GM19324 (cell line): ENCODE measurements at regions not wholly inside any gene's neighbourhood (a gene's known extent, or its start where the extent isn't known, plus 50 kb on each side); places are given as distances from the start of the nearest gene placed in this dataset.

Experiments
- ATAC-seq: cut with Tn5 transposase; IDR thresholded peaks from one replicate; pipeline ENCODE4 v1.9.1; 2021; ENCODE audit warnings: mild to moderate bottlenecking, moderate library complexity; ENCODE audit not compliant: unreplicated experiment, low FRiP score

DNA sequence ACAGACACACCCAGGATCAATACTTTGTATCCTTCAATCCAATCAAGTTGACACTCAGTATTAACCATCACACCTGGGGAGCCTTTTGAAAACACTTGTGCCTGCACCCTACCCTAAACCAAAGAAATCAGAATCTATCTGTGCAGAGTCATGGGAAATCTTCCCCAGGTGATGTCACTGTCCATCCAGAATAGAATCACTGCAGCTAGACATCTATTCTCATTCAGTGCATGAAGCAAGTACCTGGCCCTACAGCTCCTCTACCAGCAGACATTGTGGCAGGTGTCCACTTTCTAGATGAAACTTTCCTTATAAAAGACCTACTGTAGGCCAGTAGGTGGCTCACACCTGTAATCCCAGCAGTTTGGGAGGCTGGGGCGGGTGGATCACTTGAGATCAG is 262.4 kb upstream of the MARCKS start:
- no peak for ATAC-seq

GRCh38 chr6:113595911-113596376 is 261.2 kb upstream of the MARCKS start:
- no peak for ATAC-seq

DNA sequence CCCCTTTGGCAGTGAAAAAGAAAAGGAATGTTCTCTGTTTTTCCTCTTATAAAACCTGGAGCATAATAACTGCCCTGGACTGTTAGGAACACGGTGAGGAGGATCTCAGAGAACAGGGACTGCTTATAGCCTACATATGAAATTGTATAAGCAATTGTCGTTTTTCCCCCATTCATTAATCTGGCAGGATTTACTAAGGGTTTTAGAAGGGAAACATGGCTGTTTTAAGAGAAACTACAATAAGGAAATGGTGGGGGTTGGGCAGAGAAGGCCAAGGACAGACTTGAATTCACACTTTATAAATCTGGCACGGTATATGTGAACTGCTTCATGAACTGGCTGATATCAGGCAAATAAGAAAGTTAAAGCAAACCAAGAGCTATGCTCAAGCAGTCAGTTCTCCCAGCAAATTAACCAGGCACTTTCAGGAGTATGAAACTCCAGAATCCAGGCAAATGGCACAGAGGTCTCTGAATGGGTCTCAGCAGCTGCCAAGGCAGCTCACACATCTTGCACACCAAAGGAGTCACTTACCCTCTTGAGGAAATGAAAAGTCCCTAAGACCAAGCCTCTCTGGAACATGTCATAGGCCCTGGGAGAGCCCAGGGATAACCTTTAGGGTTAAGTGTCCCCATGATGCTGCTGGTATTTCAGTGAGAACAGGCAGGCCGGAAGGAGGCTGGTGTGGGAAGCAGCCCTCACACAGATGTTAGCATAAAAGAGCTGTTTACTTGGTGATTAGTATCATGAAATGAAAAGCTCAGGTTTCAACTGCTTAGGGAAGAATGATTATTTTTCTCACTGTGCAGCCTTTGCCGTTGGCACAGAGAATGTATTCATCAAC is 260.5 kb upstream of the MARCKS start:
- no peak for ATAC-seq

GRCh38 chr6:113597231-113597583 is 259.9 kb upstream of the MARCKS start:
- ATAC-seq: no peak

- ATAC-seq: no peak
These were observed 258.4 kb upstream of the MARCKS start for GRCh38 chr6:113598786-113599185.

- no peak for ATAC-seq
These were observed 257.7 kb upstream of the MARCKS start for GRCh38 chr6:113599444-113599843.

GRCh38 chr6:113600551-113601339 is 256.4 kb upstream of the MARCKS start:
- ATAC-seq: no peak

- ATAC-seq: no peak
These were observed 249.2 kb upstream of the MARCKS start for GRCh38 chr6:113607821-113608545.

DNA sequence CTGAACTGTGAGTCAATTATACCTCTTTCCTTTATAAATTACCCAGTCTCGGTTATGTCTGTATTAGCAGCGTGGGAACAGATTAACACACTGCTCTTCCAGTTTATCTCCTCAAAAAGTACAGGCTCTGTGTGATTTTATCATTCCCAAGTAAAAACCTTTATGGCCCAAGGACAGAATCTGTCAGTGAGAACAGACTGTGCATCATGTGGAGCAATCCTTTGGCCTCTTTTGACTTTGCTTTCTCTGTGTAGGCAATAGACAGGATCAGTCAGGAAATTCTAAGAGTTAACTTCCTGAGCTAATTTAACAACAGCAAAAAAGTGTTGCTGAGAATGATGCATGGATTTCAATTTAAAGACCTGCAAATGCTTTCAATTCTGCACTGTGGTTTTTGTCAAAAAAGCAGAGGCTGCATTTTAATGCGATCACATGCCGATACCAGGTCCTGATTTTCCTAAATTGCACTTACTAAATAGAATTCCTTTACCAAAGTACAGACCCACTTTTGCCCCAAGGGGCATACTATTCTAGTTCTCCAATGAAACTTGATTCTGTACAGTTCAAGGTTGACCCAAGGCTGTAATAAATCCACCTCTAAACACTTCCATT is 246.7 kb upstream of the MARCKS start:
- ATAC-seq: no peak

DNA sequence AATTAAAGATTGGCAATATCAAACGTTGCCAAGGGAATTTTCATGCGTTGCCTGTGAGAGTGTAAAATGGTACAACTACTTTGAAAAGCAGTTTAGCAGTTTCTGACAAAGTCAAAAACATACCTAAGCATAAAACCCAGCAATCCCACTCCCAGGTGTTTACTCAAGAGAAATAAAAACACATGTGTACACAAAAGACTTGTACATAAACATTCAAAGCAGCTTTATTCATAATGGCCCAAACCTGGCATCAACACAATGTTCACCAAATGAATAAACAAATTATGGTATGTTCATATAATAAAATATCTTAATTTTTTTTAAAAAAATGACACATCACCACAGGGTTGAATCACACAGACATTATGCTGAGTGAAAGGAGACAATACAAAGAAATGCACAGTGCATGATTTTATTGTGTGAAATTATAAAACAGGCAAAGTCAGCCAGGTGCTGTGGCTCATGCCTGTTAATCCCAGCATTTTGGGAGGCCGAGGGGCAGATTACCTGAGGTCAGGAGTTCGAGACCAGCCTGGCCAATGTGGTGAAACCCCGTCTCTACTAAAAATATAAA is 240.4 kb upstream of the MARCKS start:
- no peak for ATAC-seq

GRCh38 chr6:113619077-113619476 is 238.1 kb upstream of the MARCKS start:
- no peak for ATAC-seq

DNA sequence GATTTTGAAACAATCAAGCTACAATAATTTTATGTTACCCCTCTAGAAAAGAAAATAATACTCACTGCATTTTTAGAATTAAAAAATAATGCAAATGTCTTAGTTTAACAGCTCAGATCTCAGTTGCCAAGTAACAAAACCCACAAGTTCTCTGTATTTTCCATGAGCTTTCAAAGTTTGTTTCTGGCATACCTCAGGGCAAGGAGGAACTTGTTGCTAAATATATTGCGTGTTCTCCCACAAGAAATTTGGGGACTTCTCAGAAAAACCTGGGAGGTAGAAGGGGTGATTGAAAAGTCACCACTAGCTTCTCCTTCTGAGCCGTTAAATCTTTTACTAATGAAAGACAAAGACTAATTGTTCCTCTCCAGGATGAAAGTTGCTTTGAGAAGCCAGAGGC is 236.8 kb upstream of the MARCKS start:
- ATAC-seq: no peak

DNA sequence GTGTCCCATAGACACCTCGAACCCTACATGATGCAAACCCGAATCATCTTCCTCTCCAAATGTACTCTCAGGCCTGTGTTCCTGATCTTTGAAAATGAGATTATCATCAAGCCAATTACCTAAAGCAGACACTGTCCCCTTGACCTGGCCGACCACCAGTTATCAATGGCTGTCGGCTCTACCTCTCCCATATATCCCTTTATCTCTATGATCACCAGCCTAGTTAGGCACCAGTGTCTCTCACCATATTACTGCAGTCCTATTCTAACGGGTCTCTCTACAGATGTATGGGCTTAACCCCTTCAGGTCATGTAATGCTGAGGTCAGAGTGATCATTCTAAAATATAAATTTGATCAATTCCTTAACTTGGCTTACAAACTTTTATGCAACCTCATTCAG is 234.9 kb upstream of the MARCKS start:
- no peak for ATAC-seq

- ATAC-seq: no peak
These were observed 234.0 kb upstream of the MARCKS start for GRCh38 chr6:113623129-113623528.

- ATAC-seq: no peak
These were observed 231.3 kb upstream of the MARCKS start for GRCh38 chr6:113625850-113626249.

GRCh38 chr6:113626475-113626874 is 230.7 kb upstream of the MARCKS start:
- ATAC-seq: peak; percentile 34

- peak; percentile 19 for ATAC-seq
These were observed 229.7 kb upstream of the MARCKS start for GRCh38 chr6:113627480-113627879.

DNA sequence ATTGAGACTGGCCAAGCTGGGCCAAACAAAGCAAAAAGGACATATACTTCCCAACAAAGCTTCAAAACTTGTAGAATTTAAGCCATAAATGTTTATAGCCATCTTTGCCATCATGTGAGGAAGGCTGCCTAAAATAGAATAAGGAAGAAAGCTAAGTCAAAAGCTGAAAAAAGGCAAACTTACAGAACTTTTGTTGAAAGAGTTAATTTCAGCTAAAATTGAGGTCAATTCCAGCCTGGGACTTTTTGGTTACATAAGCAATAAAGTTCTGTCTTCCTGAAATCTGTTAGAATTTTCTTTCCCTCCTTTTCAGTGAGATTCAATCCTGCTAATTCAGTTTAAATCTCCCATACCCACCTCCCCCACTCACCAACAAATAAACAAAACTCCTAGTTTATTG is 227.9 kb upstream of the MARCKS start:
- ATAC-seq: no peak

- ATAC-seq: no peak
These were observed 227.0 kb upstream of the MARCKS start for GRCh38 chr6:113629975-113630737.
